Trophoblast cell (in vitro differentiated cells and primary cell): ENCODE measurements at regions not wholly inside any gene's neighbourhood (a gene's known extent, or its start where the extent isn't known, plus 50 kb on each side); places are given as distances from the start of the nearest gene placed in this dataset.

ENCODE experiments used
- DNase-seq, 2 donors: peaks; one replicate each; pipeline ENCODE4 v3.0.0-alpha.2; 2016
- H2AFZ ChIP-seq: 2 replicates; pipeline ENCODE4 v1.6.1; 2013; ENCODE audit warnings: low read length, moderate library complexity, mild to moderate bottlenecking; ENCODE audit not compliant: insufficient read depth, poor library complexity
- H2AK5ac ChIP-seq: 2 replicates; pipeline ENCODE4 v1.6.1; 2013; ENCODE audit warnings: mild to moderate bottlenecking, low read length
- H2BK120ac ChIP-seq: 2 replicates; pipeline ENCODE4 v1.6.1; 2013; ENCODE audit warnings: low read length, mild to moderate bottlenecking, moderate library complexity; ENCODE audit not compliant: insufficient read depth, poor library complexity
- H2BK12ac ChIP-seq: 2 replicates; pipeline ENCODE4 v1.6.1; 2013; ENCODE audit warnings: mild to moderate bottlenecking, low read length, moderate library complexity
- H2BK5ac ChIP-seq: 2 replicates; pipeline ENCODE4 v1.6.1; 2013; ENCODE audit warnings: low read length, low read depth, moderate library complexity, mild to moderate bottlenecking; ENCODE audit not compliant: poor library complexity
- H3K14ac ChIP-seq: 2 replicates; pipeline ENCODE4 v1.6.1; 2013; ENCODE audit warnings: mild to moderate bottlenecking, low read length
- H3K18ac ChIP-seq: 2 replicates; pipeline ENCODE4 v1.6.1; 2013; ENCODE audit warnings: mild to moderate bottlenecking, low read length
- H3K23ac ChIP-seq: 2 replicates; pipeline ENCODE4 v1.6.1; 2013; ENCODE audit warnings: low read length
- H3K27ac ChIP-seq: 2 replicates; pipeline ENCODE4 v1.5.1; 2013; ENCODE audit warnings: low read depth, mild to moderate bottlenecking, inconsistent platforms, low read length, moderate library complexity
- H3K27me3 ChIP-seq: 2 replicates; pipeline ENCODE4 v1.6.1; 2013; ENCODE audit warnings: inconsistent platforms, mild to moderate bottlenecking, low read length, moderate library complexity; ENCODE audit not compliant: insufficient read depth
- H3K36me3 ChIP-seq, 2 experiments: 1 replicate in 1 of 2; 2 replicates in 1 of 2; pipeline ENCODE4 v1.6.1; 2013; ENCODE audit warnings: low read length in 2 of 2, mild to moderate bottlenecking in 2 of 2, moderate library complexity in 1 of 2; ENCODE audit not compliant: insufficient read depth in 2 of 2, control insufficient read depth in 1 of 2
- H3K4ac ChIP-seq: 2 replicates; pipeline ENCODE4 v1.6.1; 2013; ENCODE audit warnings: low read depth, mild to moderate bottlenecking, low read length, moderate library complexity
- H3K4me1 ChIP-seq, 2 experiments: 1 replicate in 1 of 2; 2 replicates in 1 of 2; pipeline ENCODE4 v1.6.1; 2013; ENCODE audit warnings: low read length in 2 of 2, mild to moderate bottlenecking in 2 of 2, moderate library complexity in 1 of 2; ENCODE audit not compliant: insufficient read depth in 2 of 2, control insufficient read depth in 1 of 2
- H3K4me2 ChIP-seq: 2 replicates; pipeline ENCODE4 v1.6.1; 2013; ENCODE audit warnings: inconsistent platforms, mild to moderate bottlenecking, low read length, moderate library complexity
- H3K4me3 ChIP-seq: 2 replicates; pipeline ENCODE4 v1.5.1; 2013; ENCODE audit warnings: mild to moderate bottlenecking, low read depth, low read length, inconsistent platforms
- H3K79me1 ChIP-seq: one replicate; pipeline ENCODE4 v1.6.1; 2013; ENCODE audit warnings: low read length
- H3K79me2 ChIP-seq: 2 replicates; pipeline ENCODE4 v1.6.1; 2013; ENCODE audit warnings: low read length, mild to moderate bottlenecking; ENCODE audit not compliant: control insufficient read depth, insufficient read depth, poor library complexity
- H3K9ac ChIP-seq: 2 replicates; pipeline ENCODE4 v1.6.1; 2013; ENCODE audit warnings: mild to moderate bottlenecking, low read length
- H3K9me3 ChIP-seq: 2 replicates; pipeline ENCODE4 v1.6.1; 2013; ENCODE audit warnings: low read depth, mild to moderate bottlenecking, control low read depth, inconsistent platforms, low read length; ENCODE audit not compliant: insufficient read depth
- H4K12ac ChIP-seq: 2 replicates; pipeline ENCODE4 v1.6.1; 2013; ENCODE audit warnings: low read depth, mild to moderate bottlenecking, low read length, moderate library complexity
- H4K8ac ChIP-seq: 2 replicates; pipeline ENCODE4 v1.6.1; 2013; ENCODE audit warnings: low read depth, mild to moderate bottlenecking, low read length, moderate library complexity
- H4K91ac ChIP-seq: one replicate; pipeline ENCODE4 v1.6.1; 2013; ENCODE audit warnings: low read depth, mild to moderate bottlenecking, low read length, moderate library complexity
- whole genome bisulfite sequencing: extraction: QIAGEN DNeasy Blood & Tissue Kit; methylation state at CpG from one replicate; pipeline ENCODE4 v1.1.7; 2013; ENCODE audit warnings: missing lambda C conversion rate; ENCODE audit not compliant: insufficient read length, insufficient coverage; ENCODE audit errors: extremely low coverage; 5-methylcytosine and 5-hydroxymethylcytosine counted together

DNA sequence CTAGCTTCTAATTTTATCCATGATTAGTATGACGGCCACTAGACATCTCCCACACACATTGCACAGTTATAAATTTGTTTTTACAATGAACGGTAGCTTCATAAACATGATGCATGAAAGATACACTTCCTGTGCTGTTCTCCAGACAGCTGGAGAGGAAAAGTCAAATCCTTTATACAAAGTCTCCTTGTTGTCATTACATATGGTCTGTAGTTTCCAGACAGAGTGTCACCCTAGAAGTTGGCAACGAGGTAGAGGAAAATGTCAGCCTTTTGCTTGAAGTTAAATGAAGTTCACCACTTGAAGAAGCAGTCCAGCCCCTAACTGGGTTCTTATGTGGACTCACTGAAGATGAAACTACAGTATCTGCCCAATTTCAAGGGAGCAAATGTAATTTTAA is 253.0 kb upstream of the P2RY1 start:
- Histone ChIP-seq H3K4me1 (no peaks in the 10 kb centered on the region), H3K79me2 (no peaks in the 10 kb centered on the region), H3K27ac (no peak overlapping the region), H3K4me2 (no peak overlapping the region), H3K9me3 (no peaks in the 10 kb centered on the region), H3K79me1 (no peaks in the 10 kb centered on the region), H3K23ac (no peak overlapping the region), H4K8ac (no peak overlapping the region), H3K9ac (no peak overlapping the region), H2AFZ (no peak overlapping the region), H4K12ac (no peak overlapping the region), H3K18ac (no peak overlapping the region), H3K4ac (no peak overlapping the region), H2BK12ac (no peak overlapping the region), H4K91ac (no peak overlapping the region), H2AK5ac (no peak overlapping the region), H3K27me3 (no peaks in the 10 kb centered on the region), H3K4me3 (no peak overlapping the region), H3K36me3 (no peaks in the 10 kb centered on the region), H3K14ac (no peak overlapping the region), H2BK5ac (no peak overlapping the region), H2BK120ac (no peak overlapping the region)
- WGBS: no CpG with 5 or more reads among the region's 3 CpGs
- DNase-seq: no peak

- Histone ChIP-seq H2AFZ (no peak overlapping the region), H3K14ac (no peak overlapping the region), H3K9ac (no peak overlapping the region), H3K36me3 (no peaks in the 10 kb centered on the region), H2BK5ac (no peak overlapping the region), H3K23ac (no peak overlapping the region), H3K27me3 (no peaks in the 10 kb centered on the region), H3K9me3 (no peaks in the 10 kb centered on the region), H3K4me1 (no peaks in the 10 kb centered on the region), H3K79me1 (no peaks in the 10 kb centered on the region), H3K4me2 (no peak overlapping the region), H3K4me3 (no peak overlapping the region), H3K79me2 (no peaks in the 10 kb centered on the region), H4K8ac (no peak overlapping the region), H4K12ac (no peak overlapping the region), H2AK5ac (no peak overlapping the region), H2BK120ac (no peak overlapping the region), H3K27ac (no peak overlapping the region), H2BK12ac (no peak overlapping the region), H4K91ac (no peak overlapping the region), H3K4ac (no peak overlapping the region), H3K18ac (no peak overlapping the region)
- no CpG with 5 or more reads among the region's 1 CpG for WGBS
- no peak for DNase-seq
These were observed 251.0 kb upstream of the P2RY1 start for GRCh38 chr3:152583963-152584362.

- H3K4me1 ChIP-seq: no peaks in the 10 kb centered on the region
- H3K4me2 ChIP-seq: no peak overlapping the region
- H3K9me3 ChIP-seq: no peaks in the 10 kb centered on the region
- H3K14ac ChIP-seq: no peak overlapping the region
- H3K4me3 ChIP-seq: no peak overlapping the region
- H2BK12ac ChIP-seq: no peak overlapping the region
- H3K27me3 ChIP-seq: no peaks in the 10 kb centered on the region
- H2AFZ ChIP-seq: no peak overlapping the region
- H4K8ac ChIP-seq: no peak overlapping the region
- no CpG with 5 or more reads among the region's 4 CpGs for WGBS
- H2AK5ac ChIP-seq: no peak overlapping the region
- no peak overlapping the region for H3K27ac ChIP-seq
- H3K79me1 ChIP-seq: no peaks in the 10 kb centered on the region
- no peak overlapping the region for H2BK120ac ChIP-seq
- H4K12ac ChIP-seq: no peak overlapping the region
- no peak overlapping the region for H3K4ac ChIP-seq
- no peak overlapping the region for H3K9ac ChIP-seq
- H3K18ac ChIP-seq: no peak overlapping the region
- no peak overlapping the region for H4K91ac ChIP-seq
- H3K36me3 ChIP-seq: no peaks in the 10 kb centered on the region
- no peak overlapping the region for H3K23ac ChIP-seq
- DNase-seq: no peak
- H3K79me2 ChIP-seq: no peaks in the 10 kb centered on the region
- H2BK5ac ChIP-seq: no peak overlapping the region
These were observed 248.0 kb upstream of the P2RY1 start for GRCh38 chr3:152586974-152587373.

DNA sequence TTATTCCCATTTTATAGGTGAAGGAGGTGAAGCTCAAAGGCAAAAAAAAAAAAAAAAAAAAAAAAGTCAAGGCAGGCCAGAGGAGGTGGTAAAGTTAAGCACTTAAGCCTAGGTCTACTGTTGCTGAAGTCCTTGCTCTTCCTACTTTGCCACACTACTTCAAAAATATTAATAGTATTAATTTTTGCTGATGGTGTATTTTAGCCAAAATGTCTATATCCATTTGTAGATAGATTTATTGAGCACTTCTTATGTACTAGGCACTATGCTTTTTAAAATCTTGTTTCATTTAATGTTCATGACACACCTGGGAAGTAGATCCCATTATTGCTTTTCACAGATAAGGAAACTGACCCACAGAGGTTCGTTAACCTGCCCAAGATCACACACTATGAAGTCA is 247.1 kb upstream of the P2RY1 start:
- H2AK5ac ChIP-seq: no peak overlapping the region
- H3K4me2 ChIP-seq: no peak overlapping the region
- H2BK5ac ChIP-seq: no peak overlapping the region
- no peak overlapping the region for H3K18ac ChIP-seq
- no peak overlapping the region for H3K27ac ChIP-seq
- no peaks in the 10 kb centered on the region for H3K79me2 ChIP-seq
- no peak overlapping the region for H2BK120ac ChIP-seq
- no peaks in the 10 kb centered on the region for H3K9me3 ChIP-seq
- no peaks in the 10 kb centered on the region for H3K79me1 ChIP-seq
- H3K27me3 ChIP-seq: no peaks in the 10 kb centered on the region
- no peak overlapping the region for H4K91ac ChIP-seq
- no peaks in the 10 kb centered on the region for H3K36me3 ChIP-seq
- no peak overlapping the region for H3K4me3 ChIP-seq
- H3K9ac ChIP-seq: no peak overlapping the region
- H3K23ac ChIP-seq: no peak overlapping the region
- DNase-seq: no peak
- no peak overlapping the region for H2BK12ac ChIP-seq
- H4K12ac ChIP-seq: no peak overlapping the region
- H3K4ac ChIP-seq: no peak overlapping the region
- no peak overlapping the region for H4K8ac ChIP-seq
- no peaks in the 10 kb centered on the region for H3K4me1 ChIP-seq
- no peak overlapping the region for H3K14ac ChIP-seq
- no CpG with 5 or more reads among the region's 1 CpG for WGBS
- no peak overlapping the region for H2AFZ ChIP-seq
